Cardiac fibroblast (primary cell): ENCODE measurements at regions not wholly inside any gene's neighbourhood (a gene's known extent, or its start where the extent isn't known, plus 50 kb on each side); places are given as distances from the start of the nearest gene placed in this dataset.

Source experiments
- DNase-seq, 2 donors: peaks; one replicate each; pipeline versions ENCODE4 v3.0.0 to v3.0.0-alpha.2; 2010; ENCODE audit warnings: low read depth in 2 of 2
- H3K4me3 ChIP-seq, 2 donors: replicated peaks in 1 of 2; 1 replicate in 1 of 2; 2 replicates in 1 of 2; pipeline ENCODE4 v1.5.1; 2011; ENCODE audit warnings: low read depth in 2 of 2, low read length in 2 of 2, mild to moderate bottlenecking in 2 of 2, moderate library complexity in 1 of 2
- CTCF ChIP-seq: IDR thresholded peaks from one replicate; pipeline ENCODE4 v1.5.1; 2011; ENCODE audit warnings: low read depth, mild to moderate bottlenecking, low read length, inconsistent platforms

GRCh38 chr3:43885908-43886618 lies 195.3 kb downstream of the ABHD5 start:
- DNase-seq = no peak
- TF ChIP-seq CTCF = no peak
- no peak overlapping the region for H3K4me3 ChIP-seq

- no peak for TF ChIP-seq CTCF
- no peak for DNase-seq
- H3K4me3 ChIP-seq = no peak overlapping the region
Measured at GRCh38 chr3:43892061-43892460, 201.3 kb downstream of the ABHD5 start.

GRCh38 chr3:43892526-43892925 lies 201.8 kb downstream of the ABHD5 start:
- DNase-seq = no peak
- TF ChIP-seq CTCF = no peak
- H3K4me3 ChIP-seq = no peak overlapping the region

- peak in 1 of 2 donors; percentile 40 for DNase-seq
- H3K4me3 ChIP-seq = peak overlapping the region; percentile 43 to 54
- no peak for TF ChIP-seq CTCF
Measured at GRCh38 chr3:43893727-43894126, 203.0 kb downstream of the ABHD5 start.

- no peak for TF ChIP-seq CTCF
- H3K4me3 ChIP-seq = peak overlapping the region; percentile 43 to 54
- peak; percentile 69 to 82 for DNase-seq
Measured at GRCh38 chr3:43894176-43895049, 203.7 kb downstream of the ABHD5 start.

- H3K4me3 ChIP-seq = no peak overlapping the region
- no peak for DNase-seq
- TF ChIP-seq CTCF = no peak
Measured at GRCh38 chr3:43895573-43895972, 204.8 kb downstream of the ABHD5 start.
